ENCODE measurements at regions not wholly inside any gene's neighbourhood (a gene's known extent, or its start where the extent isn't known, plus 50 kb on each side); places are given as distances from the start of the nearest gene placed in this dataset.

GRCh38 chr6:112557435-112557834 lies 210.3 kb downstream of the RFPL4B start:
- no peak for TF ChIP-seq CTCF (IDR thresholded peaks at IDR 0.05)
- no peak for TF ChIP-seq POLR2A (IDR thresholded peaks at IDR 0.05)
- TF ChIP-seq POLR2AphosphoS5 (IDR thresholded peaks at IDR 0.05) = no peak
- no peak for TF ChIP-seq EP300 (IDR thresholded peaks at IDR 0.05)
